GM12891 (cell line): ENCODE measurements at regions not wholly inside any gene's neighbourhood (a gene's known extent, or its start where the extent isn't known, plus 50 kb on each side); places are given as distances from the start of the nearest gene placed in this dataset.
"Not testable (repeated sequence)": the region's sequence is repeated elsewhere in the genome, so short reads cannot be mapped to it uniquely, and the experiment has no call there.

Experiments used
- DNase-seq: peaks from one replicate; pipeline ENCODE4 v3.0.0; 2011; ENCODE audit warnings: low spot score; ENCODE audit not compliant: insufficient read length
- FAIRE-seq: peaks from 2 replicates; lab custom pipeline; 2011; peaks lifted over from hg19 to GRCh38; lab: Jason Lieb, UNC
- PAX5 ChIP-seq: IDR thresholded peaks from 2 replicates; pipeline ENCODE4 v1.6.1; 2011; ENCODE audit warnings: low read length, moderate library complexity, mild to moderate bottlenecking; ENCODE audit not compliant: insufficient read depth, severe bottlenecking
- POLR2A ChIP-seq: IDR thresholded peaks from 2 replicates; pipeline ENCODE4 v1.6.1; 2011; ENCODE audit warnings: low read depth, low read length, control low read depth
- POLR2AphosphoS5 ChIP-seq: IDR thresholded peaks from 2 replicates; pipeline ENCODE4 v1.6.1; 2011; ENCODE audit warnings: low read depth, low read length, control low read depth
- POU2F2 ChIP-seq: IDR thresholded peaks from 2 replicates; pipeline ENCODE4 v1.6.1; 2011; ENCODE audit warnings: low read depth, mild to moderate bottlenecking, control low read depth, low read length, moderate library complexity
- SPI1 ChIP-seq: IDR thresholded peaks from 2 replicates; pipeline ENCODE4 v1.6.1; 2011; ENCODE audit warnings: low read depth, low read length, control low read depth
- TAF1 ChIP-seq: IDR thresholded peaks from 2 replicates; pipeline ENCODE4 v1.6.1; 2011; ENCODE audit warnings: low read depth, low read length, control low read depth

- DNase-seq (no peak), FAIRE-seq (no peak)
- TF ChIP-seq TAF1 (no peak), SPI1 (no peak), POLR2A (no peak), POLR2AphosphoS5 (no peak), PAX5 (no peak), POU2F2 (no peak)
These were observed 101.6 kb downstream of the OTUD1 start for GRCh38 chr10:23540401-23541030.

DNA sequence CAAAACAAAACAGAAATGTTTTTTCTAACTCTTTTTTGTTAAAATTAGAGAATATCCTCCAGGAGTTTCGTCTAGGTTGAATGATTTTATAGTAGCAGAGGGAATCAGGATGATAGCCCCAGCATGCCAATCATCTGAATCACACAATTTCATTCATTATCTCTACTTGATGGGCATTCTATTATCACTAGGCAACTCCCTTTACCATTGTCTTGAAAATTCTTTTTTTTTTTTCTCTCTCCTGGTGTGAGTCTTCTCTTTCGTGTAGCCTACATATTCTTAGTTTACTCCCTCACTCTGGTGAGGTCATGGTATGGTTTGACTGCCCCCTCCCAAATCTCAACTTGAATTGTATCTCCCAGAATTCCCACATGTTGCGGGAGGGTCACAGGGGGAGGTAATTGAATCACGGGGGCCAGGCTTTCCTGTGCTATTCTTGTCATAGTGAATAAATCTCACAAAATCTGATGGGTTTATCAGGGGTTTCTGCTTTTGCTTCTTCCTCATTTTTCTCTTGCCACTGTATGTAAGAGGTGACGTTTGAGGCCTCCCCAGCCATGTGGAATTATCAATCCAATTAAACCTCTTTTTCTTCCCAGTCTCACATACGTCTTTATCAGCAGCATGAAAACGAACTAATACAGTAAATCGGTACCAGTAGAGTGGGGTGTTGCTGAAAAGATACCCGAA, 105.0 kb downstream of the OTUD1 start:
- FAIRE-seq, result no peak
- no peak for DNase-seq
- no peak for TF ChIP-seq POLR2AphosphoS5
- TF ChIP-seq PAX5, result no peak
- no peak for TF ChIP-seq POU2F2
- no peak for TF ChIP-seq TAF1
- TF ChIP-seq SPI1, result no peak
- no peak for TF ChIP-seq POLR2A

GRCh38 chr10:23545866-23546265, 107.0 kb downstream of the OTUD1 start:
- DNase-seq, FAIRE-seq: not testable (repeated sequence)

- DNase-seq, result no peak
These were observed 118.0 kb downstream of the OTUD1 start for GRCh38 chr10:23556727-23557440.

DNA sequence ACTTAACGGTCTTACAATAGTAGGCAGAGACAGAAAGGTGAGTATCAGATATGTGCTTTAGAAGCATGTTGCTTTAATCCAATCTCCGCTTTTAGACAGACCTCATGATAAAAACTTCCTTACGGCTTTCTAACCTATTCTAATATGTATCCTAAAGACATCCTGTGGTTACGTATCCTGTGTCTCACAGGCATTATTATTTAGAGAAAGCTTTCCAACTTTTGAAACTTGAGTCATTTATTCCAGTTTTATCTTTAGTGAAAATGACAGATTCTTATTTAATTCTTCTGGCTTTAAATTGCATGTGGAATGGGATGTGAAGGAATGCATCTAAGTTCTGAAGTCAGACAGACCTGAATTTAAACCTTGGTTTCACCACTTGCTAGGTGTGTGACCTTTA, 118.9 kb downstream of the OTUD1 start:
- FAIRE-seq, result no peak
- TF ChIP-seq PAX5 (no peak), TAF1 (no peak), POLR2AphosphoS5 (no peak), SPI1 (no peak)
- DNase-seq, result no peak

More at GRCh38 chr10:23556727-23557440, 118.0 kb downstream of the OTUD1 start:
- no peak for TF ChIP-seq POLR2A
- no peak for TF ChIP-seq TAF1
- TF ChIP-seq POU2F2, result no peak
- no peak for TF ChIP-seq POLR2AphosphoS5
- TF ChIP-seq PAX5, result no peak
- TF ChIP-seq SPI1, result no peak
- FAIRE-seq, result no peak

GRCh38 chr10:23558361-23558799, 119.5 kb downstream of the OTUD1 start:
- FAIRE-seq (no peak), DNase-seq (no peak)
- TF ChIP-seq SPI1, result no peak
- TF ChIP-seq POLR2A, result no peak
- TF ChIP-seq POLR2AphosphoS5, result no peak
- TF ChIP-seq PAX5, result no peak

DNA sequence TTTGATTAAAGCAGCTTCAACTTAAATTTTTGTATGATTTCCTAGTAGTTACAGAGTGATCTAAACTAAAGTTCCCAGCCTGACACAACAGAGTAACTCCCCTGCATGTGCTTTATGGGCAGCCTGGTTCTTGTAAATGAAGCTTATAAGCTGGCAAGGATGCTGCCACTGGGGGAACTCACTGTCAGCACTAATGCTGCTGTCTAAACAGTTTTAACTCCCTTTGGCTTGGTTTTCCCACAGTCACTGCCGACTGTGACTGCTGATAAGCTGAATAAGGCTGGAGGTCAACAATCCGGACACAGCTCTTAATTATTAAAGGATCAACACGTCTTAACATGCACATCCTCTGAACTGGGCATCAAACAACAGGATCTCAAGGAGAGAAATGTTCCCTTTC, 130.1 kb downstream of the OTUD1 start:
- TF ChIP-seq TAF1, result no peak
- TF ChIP-seq POLR2A, result no peak
- TF ChIP-seq POU2F2, result no peak
- TF ChIP-seq PAX5, result no peak
- TF ChIP-seq SPI1, result no peak
- no peak for TF ChIP-seq POLR2AphosphoS5
- no peak for DNase-seq
- FAIRE-seq, result no peak

DNA sequence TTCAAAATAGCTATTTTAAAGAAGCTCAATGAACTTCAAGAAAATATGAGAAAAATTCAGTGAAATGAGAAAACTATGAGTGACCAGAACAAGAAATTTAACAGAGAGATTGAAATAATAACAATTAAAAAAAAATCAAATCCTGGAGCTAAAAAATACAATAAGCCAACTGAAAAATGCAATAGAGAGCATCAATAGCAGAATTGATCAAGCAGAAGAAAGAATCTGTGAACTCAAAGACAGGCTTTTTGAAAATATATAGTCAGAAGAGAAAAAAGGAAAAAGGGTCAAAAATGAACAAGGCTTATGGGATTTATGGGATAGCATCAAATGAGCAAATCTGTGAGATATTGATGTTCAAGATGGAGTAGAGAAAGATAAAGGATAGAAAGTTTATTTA, 133.0 kb downstream of the OTUD1 start:
- DNase-seq (no peak), FAIRE-seq (no peak)
- TF ChIP-seq TAF1, result no peak
- TF ChIP-seq POLR2A, result no peak
- no peak for TF ChIP-seq SPI1
- TF ChIP-seq POLR2AphosphoS5, result no peak
- TF ChIP-seq PAX5, result no peak
- no peak for TF ChIP-seq POU2F2

- DNase-seq (no peak), FAIRE-seq (no peak)
- TF ChIP-seq POU2F2 (no peak), TAF1 (no peak), POLR2A (no peak), PAX5 (no peak), SPI1 (no peak)
These were observed 143.1 kb downstream of the OTUD1 start for GRCh38 chr10:23581906-23582450.

DNA sequence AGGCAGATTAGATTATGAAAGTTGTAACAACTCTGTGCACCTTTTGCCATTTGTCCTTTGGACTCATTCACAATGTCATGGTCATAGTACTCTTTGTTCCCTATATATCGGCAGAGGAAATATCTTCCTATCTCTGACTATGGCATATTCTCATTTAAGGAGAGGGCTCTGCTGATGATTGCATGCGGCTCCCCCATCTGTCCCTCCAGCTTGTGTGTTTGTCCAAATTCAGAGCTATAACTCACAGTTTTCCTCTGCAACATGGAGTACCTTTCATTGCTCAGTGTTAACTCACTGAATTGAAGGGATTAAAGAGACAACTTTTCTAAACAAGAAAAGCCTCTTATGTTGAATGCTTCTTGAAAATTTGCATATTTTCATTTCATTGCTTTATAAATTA, 145.5 kb downstream of the OTUD1 start:
- TF ChIP-seq POLR2AphosphoS5 (no peak), TAF1 (no peak)
- DNase-seq, result no peak
- FAIRE-seq, result no peak
